ENCODE measurements at regions not wholly inside any gene's neighbourhood (a gene's known extent, or its start where the extent isn't known, plus 50 kb on each side); places are given as distances from the start of the nearest gene placed in this dataset.
"Not testable (repeated sequence)": the region's sequence is repeated elsewhere in the genome, so short reads cannot be mapped to it uniquely, and the experiment has no call there.

- no peaks in the 10 kb centered on the region for H3K9me3 Mint-ChIP-seq
- no peaks in the 10 kb centered on the region for H3K27me3 Mint-ChIP-seq
- ATAC-seq: no peak
- no peak for DNase-seq
- H3K4me1 Mint-ChIP-seq: no peaks in the 10 kb centered on the region
- no peak overlapping the region for H3K4me3 Mint-ChIP-seq
- no peak overlapping the region for H3K27ac Mint-ChIP-seq
These were observed 57.6 kb upstream of the TIAM2 start for GRCh38 chr6:154937306-154938220.

- DNase-seq (no peak), ATAC-seq (no peak)
- Mint-ChIP-seq H3K27ac (no peak overlapping the region), H3K27me3 (no peaks in the 10 kb centered on the region), H3K9me3 (no peaks in the 10 kb centered on the region), H3K4me1 (no peaks in the 10 kb centered on the region), H3K4me3 (no peak overlapping the region)
These were observed 56.9 kb upstream of the TIAM2 start for GRCh38 chr6:154938221-154938580.

- ATAC-seq, H3K27me3 Mint-ChIP-seq, H3K4me3 Mint-ChIP-seq, DNase-seq, H3K4me1 Mint-ChIP-seq, H3K27ac Mint-ChIP-seq, H3K9me3 Mint-ChIP-seq: not testable (repeated sequence)
These were observed 56.3 kb upstream of the TIAM2 start for GRCh38 chr6:154938727-154939285.

- no peak for DNase-seq
- H3K27me3 Mint-ChIP-seq: no peaks in the 10 kb centered on the region
- H3K4me3 Mint-ChIP-seq: no peak overlapping the region
- peaks cover 0 to 7% of the 10 kb centered on the region in 2 donors for H3K9me3 Mint-ChIP-seq
- no peaks in the 10 kb centered on the region for H3K4me1 Mint-ChIP-seq
- ATAC-seq: no peak
- H3K27ac Mint-ChIP-seq: no peak overlapping the region
These were observed 52.3 kb upstream of the TIAM2 start for GRCh38 chr6:154942770-154943169.

GRCh38 chr6:154945271-154945890, 49.7 kb upstream of the TIAM2 start:
- H3K27me3 Mint-ChIP-seq: no peaks in the 10 kb centered on the region
- ATAC-seq (no peak), DNase-seq (no peak)
- H3K9me3 Mint-ChIP-seq: peaks cover 7 to 14% of the 10 kb centered on the region in 2 donors
- peaks cover 5% of the 10 kb centered on the region for H3K4me1 Mint-ChIP-seq
- no peak overlapping the region for H3K27ac Mint-ChIP-seq
- no peak overlapping the region for H3K4me3 Mint-ChIP-seq
